HG03558 (cell line): ENCODE measurements at regions not wholly inside any gene's neighbourhood (a gene's known extent, or its start where the extent isn't known, plus 50 kb on each side); places are given as distances from the start of the nearest gene placed in this dataset.
"Not testable (repeated sequence)": the region's sequence is repeated elsewhere in the genome, so short reads cannot be mapped to it uniquely, and the experiment has no call there.

Experiments
- ATAC-seq: cut with Tn5 transposase; IDR thresholded peaks from one replicate; pipeline ENCODE4 v1.9.1; 2021; ENCODE audit warnings: moderate number of reproducible peaks; ENCODE audit not compliant: unreplicated experiment; ENCODE audit errors: extremely low read depth

DNA sequence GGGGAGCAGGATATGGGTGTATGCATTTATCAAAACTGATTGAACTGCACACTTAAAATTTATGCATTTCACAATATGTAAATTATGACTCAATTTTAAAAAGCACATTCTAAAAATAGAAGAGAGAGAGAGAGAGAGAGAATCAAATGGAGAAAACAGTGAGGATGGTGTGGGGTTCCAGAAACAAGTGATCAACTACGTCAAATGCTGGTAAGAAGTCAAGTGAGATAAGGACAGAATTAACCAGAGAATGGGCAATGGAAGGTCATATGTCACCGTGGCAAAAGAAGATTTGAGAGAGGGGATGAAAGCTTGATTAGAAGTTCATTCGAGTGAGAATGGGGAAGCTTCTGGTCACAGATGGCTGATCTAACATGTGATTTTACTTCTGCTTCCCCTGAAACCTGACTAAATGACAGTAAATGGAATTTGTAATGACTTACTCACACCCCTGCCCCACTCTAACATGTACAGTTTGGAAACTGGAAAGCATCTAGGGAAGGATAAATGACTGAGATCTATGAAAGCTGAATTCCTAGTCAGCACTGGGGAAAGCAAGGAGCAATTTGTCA lies 276.5 kb upstream of the AMIGO2 start:
- peak; percentile 53 for ATAC-seq

DNA sequence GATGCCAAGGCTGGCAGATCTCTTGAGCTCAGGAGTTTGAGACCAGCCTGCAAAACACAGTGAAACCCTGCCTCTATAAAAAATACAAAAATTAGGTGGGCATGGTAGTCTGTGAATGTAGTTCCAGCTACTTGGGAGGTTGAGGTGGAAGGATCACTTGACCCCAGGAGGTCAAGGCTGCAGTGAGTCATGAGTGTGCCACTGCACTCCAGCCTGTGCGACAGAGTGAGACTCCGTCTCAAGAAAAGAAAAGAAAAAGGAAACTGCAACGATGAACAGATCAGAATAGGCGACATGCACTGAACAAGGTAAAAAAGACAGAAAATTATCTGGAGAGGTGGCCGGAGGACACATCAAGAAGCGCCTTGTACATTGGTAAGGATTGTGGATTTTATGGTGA lies 273.7 kb upstream of the AMIGO2 start:
- ATAC-seq = no peak

DNA sequence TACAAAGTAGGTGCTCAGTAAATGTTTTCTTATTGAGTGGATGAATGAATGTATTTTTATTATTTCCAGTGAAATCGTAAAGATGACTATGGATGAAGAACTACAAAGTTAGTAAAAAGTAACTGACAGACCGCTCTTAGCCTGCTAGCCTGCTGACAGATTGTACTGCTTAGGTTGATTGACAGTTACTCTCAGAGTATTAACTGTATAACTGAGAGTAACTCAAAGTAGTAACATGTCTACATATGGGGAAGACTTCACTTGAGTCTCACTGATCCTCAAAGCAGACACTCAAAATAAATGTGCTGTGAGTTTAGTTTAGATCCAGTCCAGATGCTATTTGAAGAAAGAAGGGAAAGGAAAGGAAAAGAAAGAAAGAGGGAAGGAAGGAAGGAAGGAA lies 272.3 kb upstream of the AMIGO2 start:
- no peak for ATAC-seq

DNA sequence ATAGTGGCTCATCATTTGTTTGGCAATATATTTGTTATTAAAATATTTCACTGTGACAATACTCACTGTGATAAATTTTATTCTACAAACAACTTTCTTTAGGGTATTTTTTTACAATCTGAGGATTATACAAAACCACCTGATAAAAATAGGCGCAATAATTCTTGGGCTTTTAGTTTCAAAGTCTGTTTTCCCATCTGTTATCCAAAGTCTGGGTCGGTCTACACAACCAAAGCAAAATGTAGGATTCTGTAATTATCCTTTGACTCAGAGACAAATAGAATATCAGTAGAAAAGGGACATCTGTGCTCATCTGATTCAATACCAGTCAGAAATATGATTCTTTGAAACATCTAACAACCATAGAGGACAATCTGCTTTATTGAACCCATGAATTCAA lies 271.8 kb upstream of the AMIGO2 start:
- ATAC-seq = no peak

DNA sequence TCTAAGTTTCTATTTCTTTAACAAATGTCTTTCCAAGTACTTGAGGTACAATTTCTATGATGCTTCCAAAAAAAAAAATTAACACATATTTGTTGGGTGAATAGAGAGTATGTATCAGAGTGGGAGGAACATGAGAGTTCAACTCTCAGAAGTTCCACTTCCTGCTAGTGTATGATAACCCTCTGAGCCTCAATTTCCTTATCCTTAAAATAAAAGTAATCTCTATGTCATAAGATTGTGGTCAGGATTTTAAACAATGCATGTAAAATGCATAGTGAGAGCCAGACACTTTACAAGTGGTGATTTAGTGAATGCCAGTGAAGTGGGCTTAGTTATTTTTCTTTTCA lies 270.3 kb upstream of the AMIGO2 start:
- ATAC-seq = no peak

DNA sequence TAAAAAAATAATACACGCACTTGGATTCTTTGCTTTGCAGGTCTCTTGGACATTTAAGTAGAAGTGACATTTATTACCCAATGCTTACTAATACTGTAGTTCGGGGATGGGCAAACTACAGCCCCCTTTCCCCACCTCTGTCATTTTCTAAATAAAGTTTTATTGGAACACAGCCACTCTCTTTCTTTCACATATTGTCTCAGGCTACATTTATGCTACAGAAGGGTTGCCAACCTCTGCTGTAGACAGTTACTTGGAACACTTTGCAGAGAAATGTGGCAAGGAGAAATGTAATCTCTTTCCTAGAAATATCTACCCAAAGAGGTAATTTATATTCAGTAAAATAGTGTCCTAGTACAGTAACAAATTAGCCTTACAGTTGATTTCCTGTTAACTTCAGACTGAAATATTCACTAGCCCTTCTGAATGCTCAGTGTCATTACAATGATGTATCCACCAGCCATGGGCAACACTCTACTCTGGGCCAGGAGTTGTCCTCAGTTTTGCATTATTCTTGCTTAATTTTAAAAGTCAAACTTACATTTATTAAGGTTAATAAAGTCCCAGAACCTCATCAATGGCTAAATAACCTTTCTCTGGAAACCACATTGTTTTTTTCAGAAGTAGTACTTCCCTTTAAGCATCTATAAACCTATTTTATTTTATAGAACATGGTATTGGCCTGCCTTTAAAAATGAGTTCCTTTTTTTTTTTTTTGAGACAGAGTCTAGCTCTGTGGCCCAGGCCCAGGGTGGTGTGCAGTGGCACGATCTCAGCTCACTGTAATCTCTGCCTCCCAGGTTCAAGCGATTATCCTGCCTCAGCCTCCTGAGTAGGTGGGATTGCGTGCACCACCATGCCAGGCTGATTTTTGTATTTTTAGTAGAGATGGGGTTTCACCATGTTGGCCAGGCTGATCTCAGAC lies 269.6 kb upstream of the AMIGO2 start:
- ATAC-seq = no peak

DNA sequence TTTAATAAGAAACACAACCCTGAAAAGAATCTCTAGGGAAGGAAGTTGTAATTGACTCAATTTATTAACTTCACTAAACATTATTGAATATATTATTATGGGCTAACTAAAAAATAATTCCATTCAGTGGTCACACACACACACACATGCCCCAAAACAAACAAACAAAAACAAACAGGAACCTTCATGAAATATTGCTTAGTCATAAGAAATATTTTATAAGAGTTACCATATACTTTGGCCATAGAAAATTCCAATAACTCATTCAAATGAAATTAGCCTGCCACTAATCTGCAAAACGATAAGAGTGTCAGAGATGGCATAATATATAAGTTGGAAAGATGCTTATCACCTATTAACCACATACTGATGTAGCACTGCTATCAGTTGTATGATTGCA lies 268.4 kb upstream of the AMIGO2 start:
- no peak for ATAC-seq

DNA sequence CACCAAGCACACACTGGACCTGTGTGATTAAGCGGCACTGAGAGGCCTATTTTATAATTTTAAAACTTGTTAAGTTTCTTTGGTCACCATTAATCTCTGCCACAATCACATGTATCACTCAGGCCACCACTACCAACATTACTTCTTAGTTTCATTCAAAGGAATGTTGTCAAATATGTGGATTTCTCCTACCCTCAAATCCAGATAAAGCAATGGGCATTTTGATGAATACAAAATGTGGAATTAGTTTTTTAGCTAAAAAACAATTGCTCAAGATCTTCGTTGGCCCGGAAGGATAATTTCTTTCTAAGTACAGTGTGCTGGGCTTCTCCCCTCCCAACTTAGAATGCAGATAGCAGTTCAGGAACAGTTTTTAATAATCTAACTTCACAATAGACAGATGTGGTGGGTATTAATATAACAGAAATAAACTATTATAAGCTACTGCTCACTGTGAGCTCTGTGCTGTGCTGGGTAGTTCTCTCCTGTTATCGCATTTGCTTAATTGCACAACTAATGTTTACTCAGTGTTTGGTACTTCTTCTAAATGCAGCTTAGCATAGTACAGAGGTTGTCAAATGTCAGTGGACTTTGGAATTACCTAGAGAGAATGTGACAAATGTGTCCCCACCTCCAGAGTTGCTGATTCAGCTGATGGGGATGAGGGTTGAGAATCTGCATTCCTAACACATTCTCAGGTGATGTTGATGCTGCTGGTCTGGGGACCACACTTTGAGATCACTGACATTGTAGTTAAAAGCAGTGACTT lies 266.7 kb upstream of the AMIGO2 start:
- ATAC-seq = no peak

DNA sequence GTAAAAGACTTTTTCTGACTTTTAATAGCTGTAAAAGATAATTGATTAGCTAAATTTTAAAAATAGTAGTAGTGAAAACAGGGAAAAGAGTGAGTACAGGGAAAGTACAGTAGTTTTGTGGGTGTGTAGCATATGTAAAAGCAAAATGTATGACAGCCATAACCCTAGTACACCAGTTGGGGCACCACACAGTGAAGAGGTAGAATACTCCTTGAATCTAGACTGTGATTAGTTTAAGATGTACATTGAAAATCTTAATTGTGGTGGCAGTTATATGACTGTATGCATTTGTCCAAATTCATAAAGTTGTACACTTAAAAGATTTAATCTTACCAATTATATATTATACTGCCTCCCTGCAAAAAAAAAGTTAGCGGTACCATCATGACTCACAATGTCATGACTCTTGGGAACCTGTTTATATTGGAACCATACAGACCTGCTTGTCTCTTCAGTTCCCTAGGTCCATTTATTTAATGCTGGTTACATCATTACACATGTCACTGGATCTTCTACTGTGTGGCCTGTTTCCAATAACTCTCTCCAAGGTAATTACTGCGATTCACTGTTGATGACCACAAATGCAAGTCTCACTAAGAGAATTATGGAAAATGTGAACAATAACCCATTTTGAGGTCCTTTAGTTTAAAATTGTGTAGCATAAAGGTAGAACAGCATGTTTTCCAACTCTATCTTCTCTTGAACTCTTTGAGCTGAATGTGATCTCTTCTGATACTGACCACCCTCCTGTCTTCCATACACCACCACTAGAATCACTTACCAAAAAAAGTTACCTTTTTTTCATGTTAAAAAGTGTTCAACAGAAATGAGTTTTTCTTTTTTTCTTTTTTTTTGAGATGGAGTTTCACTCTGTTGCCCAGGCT lies 264.2 kb upstream of the AMIGO2 start:
- no peak for ATAC-seq

DNA sequence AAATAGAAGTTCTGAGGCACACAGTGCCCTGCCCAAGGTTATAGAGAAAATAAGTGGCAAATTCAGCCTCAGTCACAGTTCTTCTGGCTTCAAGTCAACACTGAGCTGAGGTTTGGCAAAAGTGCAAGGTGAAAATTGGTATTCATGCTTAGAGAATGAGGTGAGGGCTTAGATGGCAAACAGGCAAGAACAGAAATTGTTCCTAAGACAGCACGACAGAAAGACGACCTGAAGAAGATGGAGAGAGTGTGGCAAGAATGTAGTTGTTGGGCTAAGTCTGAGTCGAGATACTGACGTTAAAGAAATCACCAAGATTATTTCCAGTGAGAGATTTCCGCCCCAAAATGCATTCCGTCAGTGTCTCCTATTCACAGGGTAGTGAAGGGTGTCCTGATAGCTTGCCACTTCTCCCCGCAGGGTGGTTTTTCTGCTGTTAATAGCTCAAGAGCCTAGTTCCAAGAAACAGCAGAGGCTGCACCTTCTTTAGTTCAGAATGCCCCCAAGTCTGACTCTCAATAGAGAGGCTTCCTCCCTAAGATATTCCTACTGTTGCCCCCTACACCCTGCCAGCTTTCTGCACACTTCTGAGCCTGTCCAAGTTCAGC lies 260.8 kb upstream of the AMIGO2 start:
- ATAC-seq = no peak

DNA sequence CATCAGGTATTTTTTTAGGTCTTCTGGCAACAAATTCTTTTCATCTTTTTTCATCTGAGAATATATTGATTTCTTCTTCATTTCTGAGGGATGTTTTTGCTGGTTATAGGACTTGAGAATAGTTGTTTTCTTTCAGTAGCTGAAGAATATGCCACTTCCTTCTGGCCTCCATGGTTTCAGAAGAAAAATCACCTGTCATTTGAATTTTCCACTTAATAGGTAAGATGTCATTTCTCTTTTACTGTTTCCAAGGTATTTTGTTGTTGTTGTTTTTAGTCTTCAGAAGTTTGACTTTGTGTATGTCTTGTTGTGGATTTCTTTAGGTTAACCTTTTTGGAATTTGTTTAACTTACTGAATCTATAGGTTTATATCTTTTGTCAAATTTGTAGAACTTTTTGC lies 257.8 kb upstream of the AMIGO2 start:
- no peak for ATAC-seq

DNA sequence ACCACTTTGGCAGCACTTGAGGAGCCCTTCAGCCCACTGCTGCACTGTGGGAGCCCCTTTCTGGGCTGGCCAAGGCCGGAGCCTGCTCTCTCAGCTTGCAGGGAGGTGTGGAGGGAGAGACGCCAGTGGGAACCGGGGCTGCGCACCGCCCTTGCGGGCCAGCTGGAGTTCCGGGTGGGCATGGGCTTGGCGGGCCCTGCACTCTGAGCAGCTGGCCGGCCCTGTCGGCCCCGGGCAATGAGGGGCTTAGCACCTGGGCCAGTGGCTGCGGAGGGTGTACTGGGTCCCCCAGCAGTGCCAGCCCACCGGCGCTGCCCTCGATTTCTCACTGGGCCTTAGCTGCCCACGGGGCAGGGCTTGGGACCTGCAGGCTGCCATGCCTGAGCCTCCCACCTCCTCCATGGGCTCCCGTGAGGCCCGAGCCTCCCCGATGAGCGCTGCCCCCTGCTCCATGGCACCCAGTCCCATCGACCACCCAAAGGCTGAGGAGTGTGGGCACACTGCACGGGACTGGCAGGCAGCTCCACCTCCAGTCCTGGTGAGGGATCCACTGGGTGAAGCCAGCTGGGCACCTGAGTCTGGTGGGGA lies 253.6 kb upstream of the AMIGO2 start:
- ATAC-seq = not testable (repeated sequence)

DNA sequence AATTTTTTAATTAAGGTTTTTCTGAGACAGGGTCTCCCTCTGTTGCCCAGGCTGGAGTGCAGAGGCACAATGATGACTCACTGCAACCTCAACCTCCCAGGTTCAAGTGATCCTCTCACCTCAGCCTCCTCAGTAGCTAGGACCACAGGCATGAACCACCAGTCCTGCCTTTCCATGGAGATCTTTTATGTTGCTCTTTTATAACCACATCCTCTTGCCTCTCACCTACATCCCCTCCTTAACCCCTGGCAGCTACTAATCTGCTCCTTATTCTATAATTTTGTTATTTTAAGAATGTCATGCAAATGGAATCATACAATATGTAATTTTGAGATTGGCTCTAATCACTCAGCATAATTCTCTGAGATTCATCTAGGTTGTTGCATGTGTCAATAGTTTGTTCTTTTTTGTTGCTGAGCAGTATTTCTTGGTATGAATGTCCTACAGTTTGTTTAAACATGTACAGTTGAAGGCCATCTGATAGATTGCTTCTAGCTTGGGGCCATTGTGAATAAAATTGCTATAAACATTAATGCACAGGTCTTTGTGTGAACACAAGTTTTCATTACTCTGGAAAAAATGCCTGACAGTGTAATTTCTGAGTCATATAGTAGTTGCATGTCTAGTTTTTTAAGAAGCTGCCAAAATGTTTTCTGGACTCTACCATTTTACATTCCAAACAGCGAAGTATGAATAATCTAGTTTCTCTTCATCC lies 249.2 kb upstream of the AMIGO2 start:
- ATAC-seq = no peak

DNA sequence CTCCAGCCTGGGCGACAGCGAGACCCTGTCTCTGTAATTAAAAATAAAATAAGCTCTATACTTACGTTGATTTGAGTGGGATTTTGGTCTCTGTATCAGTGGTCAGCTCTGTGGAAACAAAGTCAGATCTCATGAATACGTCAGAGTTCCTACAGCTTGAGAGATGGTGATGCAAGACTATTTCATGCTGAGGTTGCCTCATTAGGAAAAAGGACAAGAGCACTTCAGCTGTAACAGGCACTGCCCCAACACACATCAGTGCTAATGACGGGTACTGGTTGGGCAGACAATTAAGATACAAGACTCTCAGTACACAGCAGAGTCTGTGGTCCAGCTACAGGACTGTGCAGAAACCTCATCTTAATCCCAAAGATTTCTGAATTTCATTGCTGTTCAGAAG lies 246.4 kb upstream of the AMIGO2 start:
- no peak for ATAC-seq

DNA sequence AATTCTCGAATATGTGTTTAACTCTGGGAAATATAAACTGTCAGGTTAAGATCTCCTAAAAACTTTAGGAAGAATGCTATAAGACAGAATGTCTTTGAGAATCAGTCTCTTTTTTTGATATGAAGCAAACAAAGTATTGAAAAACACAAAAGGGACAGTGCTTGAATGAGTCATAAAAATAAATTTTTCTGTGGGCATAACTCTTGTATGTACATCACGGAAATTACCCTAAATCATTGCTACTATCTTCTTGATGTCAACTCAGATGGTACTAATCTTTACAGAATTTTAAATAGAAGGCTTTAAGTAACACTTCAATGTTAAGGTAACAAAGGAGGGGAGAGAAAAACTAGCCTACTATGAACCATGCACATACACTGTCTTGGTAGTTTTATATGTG lies 244.0 kb upstream of the AMIGO2 start:
- no peak for ATAC-seq

DNA sequence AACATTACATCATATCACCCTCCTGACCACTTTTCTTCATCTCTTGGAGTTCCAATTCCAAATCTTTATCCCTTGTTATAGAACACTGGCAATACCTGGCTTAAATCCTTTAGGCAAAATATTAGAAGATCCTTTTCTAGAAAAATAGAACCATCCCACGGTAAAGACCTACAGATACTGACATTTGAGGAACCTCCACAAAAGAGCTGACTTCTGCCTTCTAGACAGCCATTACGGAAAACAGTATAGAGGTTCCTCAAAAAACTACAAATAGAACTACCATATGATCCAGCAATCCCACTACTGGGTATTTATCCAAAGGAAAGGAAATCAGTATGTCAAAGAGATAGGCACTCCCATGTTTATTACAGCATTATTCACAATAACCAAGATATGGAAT lies 241.7 kb upstream of the AMIGO2 start:
- ATAC-seq = no peak

DNA sequence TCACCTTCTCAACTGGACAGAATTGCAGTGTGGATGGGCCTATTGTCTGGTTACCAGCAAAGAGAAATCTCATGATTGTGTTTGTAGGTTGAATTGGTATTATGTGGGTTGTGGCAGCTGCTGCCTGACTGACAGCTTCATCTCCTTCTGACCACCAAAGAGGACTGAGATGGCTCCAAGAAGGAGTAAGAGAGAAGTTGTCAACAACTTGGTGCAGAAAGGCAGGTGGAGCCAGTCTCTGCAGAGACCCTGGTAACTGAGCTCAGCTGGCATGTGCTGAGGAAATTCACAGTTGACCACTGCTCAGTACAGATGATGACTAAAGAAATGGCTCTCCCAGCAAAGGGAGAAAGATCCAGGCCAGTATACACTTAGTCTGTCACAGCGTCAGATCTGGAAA lies 240.0 kb upstream of the AMIGO2 start:
- ATAC-seq = no peak

DNA sequence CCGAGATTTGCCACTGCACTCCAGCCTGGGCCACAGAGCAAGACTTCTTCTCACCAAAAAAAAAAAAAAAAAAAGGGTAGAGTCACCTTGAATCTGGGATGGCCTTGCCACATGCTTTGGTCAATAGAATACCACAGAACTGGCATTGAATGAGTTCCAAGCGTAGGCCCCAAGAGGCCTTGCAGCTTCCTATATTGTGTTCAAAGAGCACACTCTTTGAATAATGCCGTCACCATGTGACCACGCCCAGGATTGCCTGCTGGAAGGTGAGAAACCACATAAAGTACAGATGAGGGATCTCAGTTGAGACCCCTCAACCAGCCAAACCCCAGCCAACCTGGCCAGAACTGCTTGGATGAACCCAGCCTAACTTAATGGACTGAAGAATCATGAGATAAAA lies 239.2 kb upstream of the AMIGO2 start:
- ATAC-seq = no peak
